ENCODE measurements at regions not wholly inside any gene's neighbourhood (a gene's known extent, or its start where the extent isn't known, plus 50 kb on each side); places are given as distances from the start of the nearest gene placed in this dataset.

DNA sequence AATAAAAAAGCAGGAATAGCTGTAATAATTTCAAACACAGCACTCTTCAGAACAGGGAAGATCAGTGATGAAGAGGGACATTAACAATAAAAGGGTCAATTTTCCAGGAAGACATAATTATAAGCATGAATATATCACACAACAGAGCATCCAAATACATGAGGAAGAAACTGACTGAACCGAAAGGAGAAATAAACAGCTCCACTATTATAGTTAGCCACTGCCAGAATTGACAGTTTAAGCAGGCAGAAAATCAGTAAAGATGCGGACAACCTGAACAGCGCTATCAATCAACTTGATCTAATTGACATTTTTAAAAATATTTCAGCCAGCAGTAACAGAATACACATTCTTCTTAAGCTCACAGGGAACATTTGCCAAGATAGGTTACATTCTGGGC, 89.1 kb downstream of the MED10 start:
- no peak for TF ChIP-seq EZH2 (IDR thresholded peaks at IDR 0.05; ENCODE audit: insufficient read depth, poor library complexity, severe bottlenecking)
- TF ChIP-seq EZH2phosphoT487 (IDR thresholded peaks at IDR 0.05; ENCODE audit: insufficient read depth, low read depth), result no peak

Data from GM23248 (cell line).